IPS-18c (cell line): ENCODE measurements at regions not wholly inside any gene's neighbourhood (a gene's known extent, or its start where the extent isn't known, plus 50 kb on each side); places are given as distances from the start of the nearest gene placed in this dataset.

Experiments
- H3K4me3 ChIP-seq: 2 replicates; pipeline ENCODE4 v1.7.0; 2013; ENCODE audit warnings: low read depth, mild to moderate bottlenecking, low read length, moderate library complexity; ENCODE audit not compliant: insufficient read depth
- H3K9me3 ChIP-seq: one replicate; pipeline ENCODE4 v1.6.1; 2013; ENCODE audit warnings: mild to moderate bottlenecking, low read length, moderate library complexity; ENCODE audit not compliant: control insufficient read depth, insufficient read depth

DNA sequence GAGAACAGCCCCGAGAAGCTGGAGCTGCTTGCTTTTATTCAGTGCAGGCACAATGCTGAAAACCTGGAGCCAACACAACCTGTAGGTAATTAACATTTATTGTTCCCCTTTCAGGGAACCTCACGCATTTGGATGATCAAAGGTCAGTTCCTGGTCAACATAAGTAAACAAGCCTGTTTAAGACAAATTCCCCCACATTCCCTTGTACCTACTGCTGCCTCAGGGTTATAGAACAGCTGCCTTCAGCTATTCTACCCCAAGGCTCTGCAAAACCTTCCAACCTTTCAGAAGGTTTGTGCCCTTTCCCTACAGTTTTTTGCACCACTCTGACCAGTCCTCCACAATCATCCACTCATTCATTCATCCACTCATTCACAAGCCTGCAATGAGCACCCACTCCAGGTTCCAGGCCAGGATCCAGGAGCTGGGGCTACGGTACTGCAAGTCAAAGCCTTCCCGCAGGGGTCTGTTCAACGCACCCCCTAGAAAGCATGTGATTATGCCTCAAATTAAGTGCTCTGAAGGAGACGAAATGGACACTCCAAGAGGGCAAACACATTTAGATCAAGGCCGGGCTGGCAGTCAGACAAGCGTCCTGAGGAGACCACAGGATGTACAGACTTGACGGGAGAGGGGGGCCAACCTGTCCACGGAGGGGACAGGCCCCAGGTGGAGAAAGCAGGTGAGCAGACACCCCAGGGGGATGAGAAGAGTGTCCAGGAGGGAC is 683.9 kb downstream of the MATN1 start:
- Histone ChIP-seq H3K9me3 (peaks cover 2% of the 10 kb centered on the region), H3K4me3 (no peak overlapping the region)

DNA sequence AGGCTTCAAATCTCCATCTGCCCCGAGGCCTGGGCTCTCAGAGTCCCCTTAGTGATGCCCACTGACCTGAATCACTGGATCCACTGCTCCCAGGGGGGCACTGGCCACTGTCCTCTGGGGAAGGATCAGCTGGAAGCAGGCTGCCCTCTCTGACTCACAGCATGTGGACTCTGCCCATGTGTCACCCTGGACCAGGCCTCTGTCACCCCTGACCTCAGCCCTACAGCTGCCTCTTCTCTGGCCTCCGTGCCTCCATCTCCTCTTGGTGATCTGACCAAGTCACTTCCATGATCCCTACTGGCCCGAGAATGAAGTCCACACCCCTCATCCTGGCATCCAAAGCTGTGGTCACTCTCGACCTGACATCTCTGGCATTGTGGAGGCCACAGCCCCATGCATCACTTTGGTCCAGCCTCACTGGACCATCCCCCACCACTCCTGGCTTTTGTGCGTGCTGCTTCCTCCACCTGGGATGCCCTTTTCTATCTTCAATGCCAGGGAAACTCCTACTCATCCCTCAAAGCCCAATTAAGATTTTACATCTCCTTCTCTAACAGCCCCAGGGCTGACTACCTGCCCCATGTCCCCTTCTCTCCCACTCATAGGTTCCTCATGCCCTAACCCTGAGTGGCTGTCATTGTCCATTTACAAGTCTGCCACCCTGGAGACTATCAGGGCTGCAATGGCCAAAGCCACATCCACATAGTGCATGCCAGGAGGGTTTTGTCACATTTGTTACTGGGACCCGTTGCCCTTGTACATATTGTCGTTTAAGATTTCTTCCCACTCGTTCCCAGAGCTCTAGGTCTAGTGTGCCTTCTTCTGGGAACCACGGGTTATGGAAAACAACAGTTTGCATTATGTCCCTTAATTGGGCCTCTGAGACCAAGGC is 685.0 kb downstream of the MATN1 start:
- H3K9me3 ChIP-seq = peaks cover 2% of the 10 kb centered on the region

DNA sequence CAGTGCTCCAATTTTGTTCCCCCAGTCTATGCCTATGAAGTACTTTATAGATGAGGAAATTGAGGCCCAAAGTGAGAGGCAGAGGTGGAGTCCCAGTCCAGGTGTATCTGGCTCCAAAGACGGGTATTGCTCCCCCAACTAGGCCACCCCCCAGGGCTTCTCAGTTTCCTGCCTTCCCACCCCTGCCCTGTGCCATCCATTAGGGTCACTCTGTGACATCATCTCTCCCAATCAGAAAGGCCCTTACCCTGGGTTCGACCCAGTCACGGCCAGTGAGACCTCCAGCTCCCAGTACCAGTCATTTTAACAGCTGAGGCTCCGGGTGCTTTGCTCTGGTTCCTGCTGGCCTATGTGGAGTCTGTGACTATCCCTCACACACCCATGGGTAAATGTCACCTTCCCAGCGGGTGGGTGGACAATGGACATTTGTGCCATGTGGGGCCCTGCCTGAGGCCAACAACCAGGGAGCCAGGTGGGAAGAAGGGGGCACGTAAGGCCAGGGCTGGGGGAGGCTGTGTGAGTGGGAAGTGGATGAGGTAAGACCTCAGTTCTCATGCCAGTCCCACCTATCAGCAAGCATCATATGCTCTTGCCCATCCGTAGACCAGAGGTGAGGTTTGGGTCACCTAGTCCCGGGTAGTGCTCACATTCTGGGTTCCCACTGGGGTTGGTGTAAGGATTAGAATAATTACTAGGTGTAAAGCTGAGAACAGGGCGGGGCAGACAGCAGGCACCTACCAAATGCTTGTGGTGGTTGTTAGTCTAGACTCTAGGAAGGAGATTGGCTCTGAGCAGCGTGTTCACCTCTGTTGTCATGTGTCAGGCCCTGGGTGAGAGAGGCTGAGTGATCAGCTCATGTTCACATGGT is 685.9 kb downstream of the MATN1 start:
- no peak overlapping the region for H3K4me3 ChIP-seq
- H3K9me3 ChIP-seq = peaks cover 2% of the 10 kb centered on the region

More for the DNA sequence above, 685.0 kb downstream of the MATN1 start:
- H3K4me3 ChIP-seq = no peak overlapping the region

DNA sequence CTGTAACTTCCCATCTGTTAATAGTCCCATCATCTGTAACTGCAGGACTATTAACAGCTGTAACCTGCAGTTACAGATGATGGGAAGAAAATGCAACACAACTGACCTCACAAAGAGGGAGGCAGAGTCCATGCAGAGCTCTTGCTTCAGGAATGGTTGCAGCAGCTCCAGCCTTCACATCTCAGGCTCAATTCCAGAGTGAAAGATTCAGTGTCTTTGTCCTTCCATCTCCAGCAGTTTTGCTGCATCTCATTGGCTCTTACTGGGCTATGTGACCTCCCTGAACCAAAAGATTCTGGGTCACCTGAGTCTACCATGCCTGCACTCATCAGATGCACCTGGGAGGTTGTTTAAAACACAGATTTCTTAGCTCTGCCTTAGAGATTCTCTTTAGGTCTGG is 686.7 kb downstream of the MATN1 start:
- Histone ChIP-seq H3K9me3 (peaks cover 2% of the 10 kb centered on the region), H3K4me3 (no peak overlapping the region)

DNA sequence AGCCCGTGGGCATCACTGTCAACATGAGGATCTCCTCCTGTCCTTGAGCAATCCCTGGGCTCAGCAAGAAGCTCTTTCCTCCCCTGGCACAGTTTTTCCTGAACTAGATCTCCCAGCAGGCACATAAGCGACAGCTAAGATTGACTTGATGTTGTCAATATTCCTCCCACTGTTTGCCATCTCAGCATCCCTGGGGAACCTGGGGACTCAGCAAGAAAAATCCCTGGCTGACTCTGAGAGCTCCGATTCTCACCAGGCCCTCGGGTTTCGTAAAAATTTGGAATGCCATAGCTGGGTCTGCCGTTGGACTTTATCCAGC is 687.2 kb downstream of the MATN1 start:
- peaks cover 2% of the 10 kb centered on the region for H3K9me3 ChIP-seq
- H3K4me3 ChIP-seq = no peak overlapping the region

DNA sequence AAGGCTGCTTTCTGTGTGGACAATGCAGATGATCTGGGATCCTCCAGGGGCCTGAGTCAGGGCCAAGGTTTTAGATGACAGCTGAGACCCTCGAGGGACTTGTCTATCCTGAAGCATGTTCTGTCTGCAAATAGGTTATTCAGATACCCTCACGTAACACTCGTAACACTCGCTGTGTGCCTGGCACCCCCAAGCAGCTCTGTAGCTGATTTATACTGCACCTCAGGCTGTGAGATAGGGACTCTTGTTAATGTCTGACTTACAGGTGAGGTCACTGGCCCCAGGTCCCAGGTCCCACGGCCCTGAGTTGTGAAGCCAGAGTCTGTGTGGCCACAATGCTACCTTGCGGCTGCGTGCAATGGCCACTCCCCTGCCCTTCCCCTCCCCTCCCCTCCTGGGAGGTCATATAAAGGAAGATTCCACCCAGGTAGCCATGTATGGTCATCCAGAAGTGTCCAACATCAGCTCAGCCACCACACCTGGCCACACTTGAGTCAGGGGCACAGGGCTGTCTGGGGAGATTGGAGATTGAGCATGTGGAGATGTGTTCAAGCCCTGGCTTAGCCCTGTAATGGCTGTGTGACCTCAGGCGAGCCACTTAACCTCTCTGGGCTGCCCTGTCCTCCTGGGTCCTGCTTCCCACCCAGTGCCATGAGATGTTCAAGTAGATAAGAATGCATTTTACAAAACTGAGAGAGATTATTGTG is 687.7 kb downstream of the MATN1 start:
- H3K9me3 ChIP-seq = peaks cover 2% of the 10 kb centered on the region
- H3K4me3 ChIP-seq = no peak overlapping the region

DNA sequence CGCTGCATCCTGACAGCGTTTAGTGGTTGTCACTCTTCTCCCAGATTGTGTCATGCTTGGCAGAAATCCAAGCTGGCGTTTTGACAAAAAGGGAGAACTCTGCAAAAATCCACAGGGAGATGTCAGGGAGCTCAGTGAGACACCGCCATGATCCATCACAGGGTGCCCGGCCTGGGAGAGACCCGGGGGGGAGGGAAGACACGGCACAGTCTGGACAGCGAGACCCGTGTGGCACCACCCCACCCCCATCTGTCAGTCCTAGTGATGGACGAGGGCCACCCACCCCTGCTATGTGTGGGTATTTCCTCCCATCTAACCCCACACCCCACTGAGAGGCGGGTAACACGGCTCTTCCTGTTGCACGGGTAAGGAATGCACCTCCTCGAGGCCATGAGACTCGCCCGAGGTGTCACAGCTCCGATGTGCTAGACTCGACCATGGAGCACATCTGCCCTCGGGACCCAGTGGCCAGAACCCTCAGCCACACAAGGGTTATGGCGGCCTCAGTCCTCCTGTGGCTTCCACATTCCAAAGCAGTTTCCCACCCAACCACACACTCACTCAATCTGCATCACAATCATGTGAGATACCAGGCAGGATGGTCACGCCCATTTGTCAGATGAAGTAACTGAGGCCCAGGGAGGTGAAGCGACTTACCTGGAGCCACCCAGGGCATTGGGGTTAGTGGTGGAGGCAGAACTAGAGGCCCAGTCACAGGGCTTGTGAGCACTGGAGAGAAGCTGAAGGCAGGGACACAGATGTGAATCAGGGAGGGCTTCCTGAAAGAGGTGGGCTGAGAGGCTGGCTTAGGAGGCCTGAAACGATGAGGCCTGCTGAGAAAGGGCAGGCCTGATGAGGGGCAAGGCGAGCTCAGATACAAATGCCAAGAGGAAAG is 688.5 kb downstream of the MATN1 start:
- H3K4me3 ChIP-seq = no peak overlapping the region
- H3K9me3 ChIP-seq = peaks cover 2% of the 10 kb centered on the region

DNA sequence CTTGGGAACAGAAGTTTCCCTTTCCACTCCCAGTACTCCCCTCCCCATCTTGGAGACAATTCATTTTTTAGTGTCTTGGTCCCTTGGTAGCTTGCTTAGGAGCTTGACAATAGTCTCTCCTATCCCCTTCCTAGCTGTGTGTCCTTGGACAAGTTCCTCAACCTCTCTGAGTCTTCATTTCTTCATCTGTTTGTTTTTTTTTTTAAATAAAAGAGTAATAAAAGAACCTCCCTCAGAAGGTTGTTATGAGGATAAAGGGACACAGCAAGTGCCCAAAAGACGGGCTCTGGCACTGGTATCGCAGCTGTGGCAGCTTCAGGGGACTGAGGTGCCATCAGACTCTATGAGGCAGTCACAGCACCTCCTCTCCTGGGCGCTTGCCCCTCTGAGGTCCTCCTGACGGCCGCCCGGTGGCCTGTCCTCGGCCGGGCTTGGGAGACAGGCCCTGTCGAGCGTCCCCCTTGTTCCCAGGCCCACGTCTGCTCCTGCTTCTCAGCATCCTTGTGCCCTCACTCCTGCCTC is 689.2 kb downstream of the MATN1 start:
- Histone ChIP-seq H3K9me3 (peaks cover 2% of the 10 kb centered on the region), H3K4me3 (no peak overlapping the region)

DNA sequence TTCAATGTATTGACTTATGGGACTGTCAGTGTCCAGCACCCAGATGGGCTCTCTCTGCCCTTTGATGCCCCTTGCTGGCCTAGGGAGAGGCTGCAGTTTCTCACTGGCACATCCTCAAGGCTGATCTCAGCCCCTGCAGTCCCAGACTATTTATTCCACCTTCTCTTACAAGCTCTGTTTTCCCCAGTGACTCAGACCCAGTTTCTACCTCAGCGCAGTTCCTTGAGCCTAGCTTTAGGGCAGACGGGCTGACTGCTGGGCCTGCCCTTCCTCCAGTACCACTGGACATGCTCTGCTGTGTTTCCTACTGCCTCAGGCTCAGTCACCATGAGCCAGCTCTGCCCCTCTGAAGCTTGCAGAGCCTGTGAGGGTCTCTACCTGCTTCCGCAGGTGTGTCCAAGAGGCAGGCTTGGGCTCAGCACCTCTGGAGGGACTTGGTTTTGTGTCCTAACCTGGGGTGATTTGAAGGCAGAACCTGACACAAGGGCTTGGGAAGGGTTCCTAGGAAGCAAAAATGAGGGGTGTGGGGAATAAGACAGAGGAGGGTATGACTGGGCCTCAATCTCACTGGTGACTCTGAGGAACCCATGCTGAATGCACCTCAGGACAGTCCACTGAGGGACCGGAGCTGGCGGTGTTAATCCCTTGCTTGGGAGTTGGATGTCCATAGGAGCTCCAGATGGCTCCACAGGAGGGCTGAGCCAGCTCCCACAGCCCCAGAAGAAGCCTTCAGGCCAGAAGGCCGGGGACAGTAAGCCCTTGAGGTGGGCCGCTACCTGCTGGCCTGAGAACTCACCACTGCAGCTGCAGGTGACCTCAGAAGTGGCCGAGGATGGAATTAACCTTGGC is 689.9 kb downstream of the MATN1 start:
- peaks cover 2% of the 10 kb centered on the region for H3K9me3 ChIP-seq
- H3K4me3 ChIP-seq = no peak overlapping the region

DNA sequence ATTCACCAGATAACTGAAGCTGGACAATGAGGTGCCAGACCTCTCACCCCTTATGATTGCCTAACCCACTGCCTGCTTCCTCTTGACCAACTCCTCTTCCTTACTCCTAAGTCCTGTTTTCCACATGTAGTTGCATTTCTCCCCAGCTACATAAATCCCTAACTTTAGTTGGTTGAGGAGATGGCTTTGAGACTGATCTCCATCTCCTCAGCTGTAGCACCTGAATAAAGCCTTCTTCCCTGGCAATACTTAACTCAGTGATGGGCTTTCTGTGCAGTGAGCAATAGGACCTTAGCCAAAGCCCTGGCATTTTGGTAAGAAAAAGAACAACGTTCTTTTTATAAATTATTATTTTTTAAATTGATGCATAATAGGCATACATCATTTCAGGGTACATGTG is 691.1 kb downstream of the MATN1 start:
- Histone ChIP-seq H3K4me3 (no peak overlapping the region), H3K9me3 (peaks cover 2% of the 10 kb centered on the region)

DNA sequence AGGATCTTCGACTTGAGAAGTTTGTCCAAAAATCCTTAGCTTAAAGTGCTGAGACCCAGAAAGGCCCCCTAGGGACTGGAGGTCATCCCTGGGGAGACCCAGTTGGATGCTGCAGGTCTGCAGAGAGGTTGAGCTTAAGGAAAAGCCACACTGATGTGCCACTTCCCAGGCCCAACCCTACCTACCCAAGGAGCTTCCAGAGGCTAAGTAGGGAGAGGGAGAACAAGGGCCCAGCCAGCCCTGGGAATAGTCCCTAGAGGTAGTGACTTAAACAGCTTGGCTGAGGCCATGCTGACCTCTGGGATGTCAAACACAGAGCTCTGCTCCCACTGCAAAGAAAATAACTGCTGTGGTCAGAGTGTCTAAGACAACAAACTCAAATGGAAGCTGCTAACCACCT is 693.7 kb downstream of the MATN1 start:
- H3K9me3 ChIP-seq = peaks cover 2% of the 10 kb centered on the region
- no peak overlapping the region for H3K4me3 ChIP-seq

DNA sequence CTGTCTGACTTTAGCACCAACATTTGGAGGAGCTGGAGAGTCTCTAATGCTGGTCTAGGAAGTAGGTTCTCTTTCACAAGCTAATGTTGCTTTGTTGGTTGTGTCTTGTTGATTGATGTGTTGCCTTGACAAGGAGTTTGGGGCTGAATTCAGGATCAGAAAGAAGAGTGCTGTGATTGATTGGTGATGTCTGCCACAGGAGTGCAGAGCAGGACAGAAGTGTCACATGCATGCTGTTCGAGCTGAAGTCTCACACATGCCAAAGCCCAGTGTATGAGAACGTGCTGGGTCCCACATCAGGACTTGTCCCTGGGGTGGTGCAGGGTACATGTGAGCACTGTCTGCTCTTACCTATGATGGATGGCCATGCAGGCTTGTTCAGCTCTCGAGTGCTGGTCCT is 694.4 kb downstream of the MATN1 start:
- Histone ChIP-seq H3K9me3 (peaks cover 2% of the 10 kb centered on the region), H3K4me3 (no peak overlapping the region)

DNA sequence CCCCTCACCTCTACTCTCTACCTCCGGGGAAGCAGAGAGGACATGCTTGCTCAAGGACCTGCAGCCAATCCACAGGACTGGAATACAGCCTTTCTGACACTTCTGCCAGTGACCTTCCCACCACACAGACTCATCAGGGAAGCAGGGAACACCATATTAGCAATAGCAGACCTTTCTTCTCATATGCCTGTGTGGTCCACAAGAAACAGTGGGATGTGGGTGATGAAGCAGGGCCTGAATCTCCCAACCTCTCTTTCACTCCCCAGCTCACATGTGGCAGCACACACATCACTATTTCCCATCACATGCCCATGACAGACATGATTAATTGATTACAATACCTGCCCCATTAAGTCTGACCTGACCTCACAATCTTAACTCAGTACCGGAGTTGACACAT is 695.1 kb downstream of the MATN1 start:
- H3K9me3 ChIP-seq = peaks cover 2% of the 10 kb centered on the region
- H3K4me3 ChIP-seq = no peak overlapping the region

DNA sequence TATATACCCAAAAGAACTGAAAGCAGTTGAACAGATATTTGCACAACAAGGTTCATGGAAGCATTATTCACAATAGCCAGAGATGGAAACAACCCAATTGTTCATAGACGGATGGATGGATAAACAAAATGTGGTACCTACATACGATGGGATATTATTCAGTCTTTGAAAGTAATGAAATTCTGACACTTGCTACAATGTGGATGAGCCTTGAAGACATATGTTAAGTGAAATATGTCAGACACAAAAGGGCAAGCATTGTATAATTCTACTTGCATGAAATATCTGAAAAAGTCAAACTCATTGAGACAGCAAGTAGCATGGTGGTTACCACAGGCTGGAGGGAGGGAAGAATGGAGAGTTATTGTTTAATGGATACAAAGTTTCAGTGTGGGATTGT is 696.1 kb downstream of the MATN1 start:
- no peak overlapping the region for H3K4me3 ChIP-seq
- H3K9me3 ChIP-seq = peaks cover 4% of the 10 kb centered on the region

DNA sequence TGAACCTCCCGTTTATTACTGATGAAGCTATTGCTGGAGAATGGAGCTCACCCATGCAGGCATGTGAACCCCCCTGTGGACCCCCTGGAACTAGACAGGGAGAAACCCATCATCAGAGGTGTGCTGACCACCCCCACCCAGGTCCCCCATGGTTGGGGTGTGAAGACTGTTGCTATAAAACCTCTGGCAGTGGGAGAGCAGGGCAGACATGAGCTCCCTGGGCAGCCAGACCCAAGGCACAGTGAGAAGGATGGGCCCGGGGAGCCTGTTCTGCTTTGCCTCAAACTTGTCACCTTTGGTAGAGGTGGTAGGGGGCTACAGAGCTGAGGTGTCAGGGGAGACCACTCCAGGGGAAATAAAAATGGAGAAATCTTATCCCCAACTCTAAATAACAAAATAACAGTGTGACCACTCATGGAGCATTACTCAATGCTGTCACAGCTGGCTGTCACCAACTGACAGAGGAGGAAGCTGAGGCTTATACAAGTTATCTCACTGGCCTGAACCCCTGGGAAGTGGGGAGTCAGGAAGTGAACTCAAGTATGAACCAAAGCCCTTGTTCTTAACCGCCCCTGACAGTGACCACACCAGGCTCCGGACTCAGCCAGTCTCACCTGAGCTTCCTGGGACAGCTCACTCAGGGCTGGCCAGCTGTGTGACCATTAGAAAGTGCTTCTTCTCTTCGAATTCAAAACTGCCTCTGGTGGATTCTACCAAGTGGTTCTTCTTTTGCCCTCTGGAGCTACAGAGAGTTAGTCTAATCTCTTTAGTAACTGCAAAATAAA is 698.8 kb downstream of the MATN1 start:
- Histone ChIP-seq H3K9me3 (peaks cover 2% of the 10 kb centered on the region), H3K4me3 (no peak overlapping the region)
